Activated T-helper 9 cell treated with anti-CD3 and anti-CD28 coated beads, Interleukin-2, amount 50 U/mL, for 16 hours (primary cell): ENCODE measurements at regions not wholly inside any gene's neighbourhood (a gene's known extent, or its start where the extent isn't known, plus 50 kb on each side); places are given as distances from the start of the nearest gene placed in this dataset.

Experiments used
- DNase-seq: peaks from one replicate; pipeline ENCODE4 v3.0.0-alpha.2; 2020; ENCODE audit warnings: low read depth

DNA sequence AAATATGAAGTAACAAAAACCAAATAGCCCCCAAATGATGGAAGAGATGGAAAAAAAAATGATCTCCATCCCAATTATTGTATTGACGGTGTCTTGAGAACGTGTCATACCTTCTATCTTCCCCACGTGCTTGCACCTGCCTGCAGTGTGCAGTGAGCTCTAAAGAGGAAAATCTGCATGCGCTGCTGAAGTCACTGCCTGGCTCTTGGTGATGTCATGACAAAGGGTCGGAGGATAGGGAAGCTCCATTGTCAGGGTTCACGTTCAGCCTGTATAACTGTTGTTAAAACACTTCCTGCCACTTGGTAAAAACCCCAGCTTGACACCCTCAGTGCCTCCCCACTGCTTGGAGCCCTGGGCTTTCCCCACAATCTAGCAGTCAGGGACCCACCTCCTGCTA, 549.2 kb upstream of the MKI67 start:
- DNase-seq = no peak

DNA sequence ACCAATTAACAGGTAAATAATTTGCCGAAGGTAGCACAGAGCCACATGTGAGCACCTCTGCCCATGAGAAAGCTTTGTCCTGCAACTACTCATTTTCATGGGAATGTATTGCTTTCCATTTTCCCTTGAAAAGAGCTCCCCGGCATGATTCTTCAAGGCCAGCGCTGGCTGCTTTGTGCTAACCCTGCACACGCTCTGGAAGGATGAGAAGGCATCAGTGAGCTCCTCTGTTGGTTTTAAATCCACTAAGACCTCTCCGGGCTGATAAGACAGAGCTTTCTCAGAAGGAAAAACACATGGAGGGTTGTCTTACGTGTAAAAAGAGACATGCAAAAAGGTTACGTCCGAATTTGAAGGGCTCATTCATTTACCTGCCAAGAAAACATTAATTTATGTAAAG, 553.9 kb upstream of the MKI67 start:
- DNase-seq = no peak

DNA sequence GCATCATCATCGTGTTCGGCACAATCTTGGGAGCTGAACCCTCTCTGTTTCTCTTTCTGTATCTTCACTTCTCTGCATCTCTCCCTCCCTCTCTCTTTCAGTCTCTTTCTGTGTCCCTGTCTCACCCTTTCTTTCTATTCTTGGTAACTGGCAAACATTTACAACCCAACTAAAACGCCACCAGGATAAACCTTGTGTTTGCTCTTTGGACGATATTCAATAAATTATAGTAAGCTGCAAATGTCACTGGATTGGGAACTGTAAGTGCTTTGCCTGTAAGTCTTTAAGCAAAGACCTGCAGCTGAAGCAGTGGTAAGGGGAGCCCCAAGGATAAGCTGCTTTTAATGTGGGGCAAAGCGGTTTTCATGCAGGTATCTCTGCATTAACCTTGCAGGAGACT, 558.0 kb upstream of the MKI67 start:
- DNase-seq = no peak

DNA sequence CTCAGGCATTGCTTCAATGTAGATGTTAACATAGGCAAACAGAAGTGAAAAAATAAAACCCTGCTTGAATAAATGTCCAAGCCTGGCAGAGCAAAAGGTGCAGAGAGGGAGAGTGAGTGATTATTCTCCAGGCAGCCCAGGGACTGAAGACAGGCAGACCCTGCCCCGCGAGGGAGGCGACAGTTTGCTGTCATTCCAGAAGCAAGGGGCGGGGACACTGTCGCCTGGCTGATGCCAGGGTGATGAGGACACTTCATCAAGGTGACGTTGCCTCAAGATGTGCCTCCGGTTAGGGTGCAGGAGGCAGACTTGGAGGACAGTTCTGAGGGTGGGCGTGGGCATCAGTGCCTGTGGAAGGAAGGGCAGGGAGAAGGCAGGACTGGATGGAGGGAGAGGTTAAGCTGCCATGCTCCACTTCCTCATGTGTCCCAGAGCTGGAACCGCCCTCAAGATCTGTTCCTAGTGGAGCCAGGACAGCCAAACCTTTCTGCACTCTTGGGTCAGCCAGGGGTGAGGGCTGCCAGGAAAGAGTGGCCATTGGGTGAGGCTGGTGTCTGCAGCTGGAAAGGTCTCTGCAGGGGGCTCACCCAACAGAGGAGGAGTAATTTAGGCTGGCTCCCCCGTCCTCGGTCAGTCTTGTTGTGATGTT, 560.5 kb upstream of the MKI67 start:
- DNase-seq = no peak

- DNase-seq = no peak
Measured at GRCh38 chr10:128687408-128687807, 561.2 kb upstream of the MKI67 start.

- no peak for DNase-seq
Measured at GRCh38 chr10:128687927-128688549, 561.8 kb upstream of the MKI67 start.

GRCh38 chr10:128689667-128690066, 563.4 kb upstream of the MKI67 start:
- DNase-seq = no peak

DNA sequence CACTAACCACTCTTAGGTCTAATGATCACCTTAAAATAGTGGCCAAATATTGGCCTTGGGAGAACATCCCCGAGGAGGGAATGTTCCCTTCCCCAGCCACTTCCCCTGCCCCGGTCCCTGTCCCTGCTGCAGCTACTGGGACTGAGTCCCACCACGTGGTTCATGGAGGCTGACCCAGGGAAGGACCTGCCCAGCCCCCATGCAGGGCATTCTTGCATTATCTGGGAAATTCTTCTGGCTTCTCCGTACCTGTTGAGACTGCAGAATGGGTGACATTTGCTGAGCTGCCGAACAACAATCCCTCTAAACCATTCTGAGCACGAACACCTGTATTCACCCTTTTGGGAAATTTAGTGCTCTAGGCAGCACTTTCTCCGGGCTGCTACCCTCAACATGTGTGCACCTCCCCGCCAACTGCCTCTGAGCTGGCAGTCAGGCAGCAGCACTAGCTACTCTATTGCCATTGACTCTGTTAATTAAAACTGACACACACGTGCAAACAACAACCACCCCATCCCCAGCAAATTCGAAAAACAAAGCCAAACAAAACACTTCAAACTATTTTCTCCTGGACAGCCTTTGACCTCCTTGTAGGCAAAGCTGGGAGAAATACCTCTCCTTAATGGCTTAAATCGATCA, 567.4 kb upstream of the MKI67 start:
- DNase-seq = no peak

DNA sequence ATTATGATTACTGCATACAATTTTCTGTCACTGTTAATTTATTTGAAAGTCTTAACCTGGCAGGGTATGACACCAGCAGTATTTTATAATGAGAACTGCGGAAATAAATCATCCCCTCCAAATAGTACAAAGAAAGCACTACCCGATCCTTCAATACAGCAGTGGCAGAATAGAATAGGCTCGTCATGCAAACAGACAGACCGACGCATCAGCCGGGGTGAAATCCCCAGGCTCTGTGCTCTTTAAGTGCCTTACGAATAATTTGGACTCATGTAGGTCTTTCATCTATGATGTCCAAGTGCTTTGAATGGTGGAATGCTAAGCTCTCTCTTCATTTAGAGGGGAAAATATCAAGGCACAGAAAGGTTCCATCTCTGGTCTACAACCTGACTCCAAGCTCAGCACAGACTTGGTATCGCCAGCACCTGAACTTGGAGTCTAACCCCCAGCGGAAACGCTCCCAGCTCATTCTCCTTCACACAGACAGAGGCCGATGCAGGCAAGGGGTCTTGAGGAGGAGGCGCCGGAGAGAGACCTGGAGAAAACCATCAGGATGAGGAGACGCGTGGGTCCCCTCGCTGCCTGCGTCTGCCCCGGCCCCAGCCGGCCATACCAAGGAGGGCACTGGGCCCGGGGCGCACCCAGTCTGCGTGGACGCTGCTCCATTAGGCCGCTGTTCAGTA, 568.1 kb upstream of the MKI67 start:
- DNase-seq = no peak

GRCh38 chr10:128694851-128695725, 568.9 kb upstream of the MKI67 start:
- no peak for DNase-seq

- no peak for DNase-seq
Measured at GRCh38 chr10:128695931-128696330, 569.7 kb upstream of the MKI67 start.

- no peak for DNase-seq
Measured at GRCh38 chr10:128697437-128697836, 571.2 kb upstream of the MKI67 start.

DNA sequence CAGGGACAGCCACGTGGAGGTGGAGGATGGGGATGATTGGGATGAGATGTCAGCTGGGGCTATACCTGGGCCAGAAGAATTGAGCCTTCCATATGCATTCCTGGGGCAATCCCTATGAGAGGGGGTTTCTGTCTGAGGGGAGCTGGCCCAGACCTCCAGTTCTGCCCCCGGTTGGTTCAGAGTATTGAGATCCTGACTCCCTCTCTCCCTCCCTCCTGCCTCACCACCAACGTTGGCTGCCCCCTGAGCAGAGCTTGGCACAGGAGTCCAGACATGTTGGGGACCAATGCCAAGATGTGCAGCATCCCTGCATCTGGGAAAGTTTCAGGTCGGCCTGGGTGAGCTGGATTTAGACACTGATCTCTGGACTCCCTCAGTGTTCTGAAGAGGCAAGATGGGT, 575.2 kb upstream of the MKI67 start:
- DNase-seq = no peak

DNA sequence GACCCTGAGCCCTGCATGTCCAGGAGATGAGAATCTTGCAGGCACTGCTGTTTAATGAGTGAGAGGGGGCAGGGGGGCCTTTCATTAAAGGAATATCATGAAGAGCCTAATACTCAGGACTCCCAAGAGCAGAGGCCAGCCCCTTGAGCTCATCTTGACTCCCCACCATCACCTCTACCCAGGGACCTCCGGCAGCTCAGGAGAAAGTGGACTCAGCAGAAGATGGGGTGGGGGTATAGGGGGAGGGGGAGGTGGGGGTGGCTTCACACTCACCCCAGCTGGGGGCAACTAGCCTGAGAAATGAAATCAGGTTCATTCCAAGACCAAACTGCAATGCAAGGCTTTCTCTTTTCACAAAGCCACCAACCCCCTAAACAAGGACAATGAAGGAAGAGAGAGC, 575.6 kb upstream of the MKI67 start:
- DNase-seq = no peak

GRCh38 chr10:128704716-128705115, 578.5 kb upstream of the MKI67 start:
- DNase-seq = no peak

DNA sequence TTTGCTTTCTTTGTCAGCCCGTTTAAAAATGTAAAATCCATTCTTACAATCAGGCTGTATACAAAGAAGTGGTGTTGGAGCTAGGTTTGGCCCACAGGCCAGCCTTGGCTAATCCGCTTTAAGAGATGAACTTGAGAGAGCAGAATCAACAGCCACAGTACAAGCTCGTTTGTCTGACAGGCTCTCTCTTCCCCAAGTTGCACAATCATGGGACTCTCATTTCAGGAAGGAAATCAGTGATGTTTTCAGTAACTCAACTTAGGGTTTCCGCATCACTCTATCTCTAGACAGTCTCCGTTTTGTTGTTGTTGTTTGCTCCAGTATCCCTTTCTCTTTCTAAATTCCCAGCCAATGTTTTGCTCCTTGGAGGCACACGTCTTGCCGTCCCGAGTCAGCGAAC, 582.0 kb upstream of the MKI67 start:
- no peak for DNase-seq

DNA sequence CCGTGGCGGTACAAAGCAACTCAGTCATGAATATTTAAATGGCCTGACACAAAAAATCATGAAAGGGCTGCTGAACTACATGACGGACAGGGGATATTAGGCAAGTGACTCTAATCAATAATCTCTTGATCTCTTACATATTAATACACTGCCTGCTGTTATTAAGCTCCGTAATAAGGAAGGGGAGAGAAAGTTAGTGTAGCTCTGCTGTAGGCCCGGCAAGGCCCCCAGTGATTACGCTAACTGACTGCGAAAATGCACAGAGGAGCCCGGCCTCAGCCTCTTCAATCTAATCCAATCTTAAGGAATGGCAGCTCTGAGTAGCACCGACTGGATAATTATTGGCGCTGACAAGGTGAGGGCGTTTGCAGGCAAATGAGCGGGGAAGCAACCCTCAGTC, 583.5 kb upstream of the MKI67 start:
- no peak for DNase-seq

DNA sequence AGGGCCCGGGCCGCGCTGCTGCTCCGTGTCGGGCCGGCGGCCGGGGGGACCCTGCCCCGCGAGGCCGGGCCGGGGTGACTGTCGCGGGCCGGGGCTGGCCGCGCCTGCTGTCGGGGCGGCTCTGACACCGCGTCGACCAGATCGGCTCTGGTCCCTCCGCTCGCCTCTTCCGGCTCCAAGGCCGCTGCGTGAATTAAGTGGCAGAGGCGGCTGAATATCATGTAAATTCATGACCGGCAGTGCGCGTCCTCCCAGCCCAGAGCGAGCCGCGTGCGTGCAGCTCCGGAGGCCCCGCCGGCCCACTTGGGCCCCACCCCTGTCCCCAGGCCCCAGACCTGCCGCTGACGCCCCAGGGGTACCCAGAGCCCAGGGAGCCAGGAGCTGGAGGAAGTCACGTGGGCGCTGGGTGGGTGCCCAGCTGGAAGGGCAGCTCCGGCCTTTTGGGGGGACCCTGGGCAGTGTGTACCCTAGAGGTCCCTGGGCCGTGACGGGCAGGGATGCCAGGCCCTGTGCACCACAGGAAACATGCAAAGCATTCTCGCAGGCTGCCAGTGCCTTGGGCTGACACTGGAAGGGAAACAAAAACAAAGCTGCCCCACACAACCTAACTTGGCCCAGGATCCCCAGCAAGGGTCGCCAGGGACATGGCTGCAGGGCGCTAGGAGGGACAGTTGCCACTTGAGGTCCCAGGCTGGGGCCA, 584.0 kb upstream of the MKI67 start:
- DNase-seq = no peak

DNA sequence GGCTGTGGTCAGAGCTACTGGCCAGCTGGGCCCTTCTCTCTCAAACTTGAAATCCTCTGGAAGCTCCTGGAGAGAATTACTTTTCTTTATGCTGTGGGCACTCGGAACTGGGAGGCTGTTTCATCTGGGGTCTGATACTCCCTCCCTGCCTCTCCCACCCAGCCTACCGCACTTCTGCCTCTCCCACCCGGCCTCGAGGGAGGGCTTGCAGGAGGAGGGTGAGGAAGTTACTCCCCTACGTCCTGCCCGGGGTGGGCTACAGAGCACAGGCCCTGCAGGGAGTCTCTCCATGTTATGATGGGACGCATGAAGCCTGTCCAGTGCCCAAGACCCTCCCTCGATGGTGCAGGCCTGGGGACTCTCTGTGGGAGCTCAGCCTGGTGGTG, 584.6 kb upstream of the MKI67 start:
- DNase-seq = no peak

GRCh38 chr10:128711806-128712205, 585.6 kb upstream of the MKI67 start:
- no peak for DNase-seq

DNA sequence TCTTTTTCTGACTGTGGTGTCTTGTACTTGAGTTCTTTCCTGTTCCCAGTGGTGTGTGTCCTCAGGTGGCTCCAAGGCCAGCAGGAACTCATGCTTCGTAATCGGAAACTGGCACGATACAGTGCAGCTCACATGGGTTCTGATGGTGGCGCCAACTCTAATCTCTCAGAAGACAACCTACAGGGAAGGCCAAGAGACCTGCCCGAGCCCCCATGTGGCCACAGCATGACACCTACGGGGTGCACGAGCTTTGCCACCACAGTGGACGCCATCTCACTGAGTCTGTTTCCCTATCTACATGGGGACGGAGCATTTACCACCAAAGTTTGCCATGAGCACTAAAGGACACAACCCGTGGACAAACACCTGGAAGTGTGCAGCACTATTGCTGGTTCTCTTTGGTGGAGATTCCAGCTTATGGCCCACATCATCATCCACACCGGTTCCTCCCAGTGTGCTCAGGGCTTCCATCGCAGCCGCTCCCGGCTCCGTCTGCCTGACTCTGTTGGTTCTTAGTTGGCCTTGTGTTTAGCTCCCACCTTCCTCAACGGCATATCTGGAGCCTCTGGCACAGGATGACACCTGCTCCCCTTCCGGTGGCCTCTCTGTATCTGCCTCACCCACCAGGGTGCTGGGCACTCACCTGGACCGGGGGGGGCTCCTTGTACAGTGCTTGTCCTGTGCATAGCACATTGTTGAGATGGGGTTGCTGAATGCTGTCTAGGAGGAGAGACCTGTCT, 586.6 kb upstream of the MKI67 start:
- no peak for DNase-seq
